ENCODE measurements at regions not wholly inside any gene's neighbourhood (a gene's known extent, or its start where the extent isn't known, plus 50 kb on each side); places are given as distances from the start of the nearest gene placed in this dataset.
A peak's percentile ranks its signal among the peaks of the same experiment; 100 is the strongest.

DNA sequence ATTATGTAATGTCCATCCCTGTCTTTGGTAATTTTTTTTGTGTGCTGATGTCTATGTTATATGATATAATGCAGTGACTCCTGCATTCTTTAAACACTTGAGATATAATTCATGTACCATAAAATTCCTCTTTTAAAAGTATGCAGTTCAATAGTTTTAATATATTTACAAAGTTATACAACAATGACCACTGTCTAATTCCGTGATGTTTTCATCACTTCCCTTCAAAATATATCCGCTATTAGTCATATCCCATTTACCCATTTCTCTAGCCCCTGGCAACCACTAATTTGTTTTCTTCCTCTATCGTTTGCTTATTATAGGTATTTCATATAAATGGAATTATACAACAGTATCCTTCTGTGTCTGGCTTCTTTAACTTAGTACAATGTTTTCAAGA, 64.9 kb upstream of the SUCLG2 start:
- no peak overlapping the region for H3K4me3 ChIP-seq (ENCODE audit: low read length)
- peak; percentile 14 for DNase-seq (ENCODE audit: low read depth)
- TF ChIP-seq, protein P1, sequence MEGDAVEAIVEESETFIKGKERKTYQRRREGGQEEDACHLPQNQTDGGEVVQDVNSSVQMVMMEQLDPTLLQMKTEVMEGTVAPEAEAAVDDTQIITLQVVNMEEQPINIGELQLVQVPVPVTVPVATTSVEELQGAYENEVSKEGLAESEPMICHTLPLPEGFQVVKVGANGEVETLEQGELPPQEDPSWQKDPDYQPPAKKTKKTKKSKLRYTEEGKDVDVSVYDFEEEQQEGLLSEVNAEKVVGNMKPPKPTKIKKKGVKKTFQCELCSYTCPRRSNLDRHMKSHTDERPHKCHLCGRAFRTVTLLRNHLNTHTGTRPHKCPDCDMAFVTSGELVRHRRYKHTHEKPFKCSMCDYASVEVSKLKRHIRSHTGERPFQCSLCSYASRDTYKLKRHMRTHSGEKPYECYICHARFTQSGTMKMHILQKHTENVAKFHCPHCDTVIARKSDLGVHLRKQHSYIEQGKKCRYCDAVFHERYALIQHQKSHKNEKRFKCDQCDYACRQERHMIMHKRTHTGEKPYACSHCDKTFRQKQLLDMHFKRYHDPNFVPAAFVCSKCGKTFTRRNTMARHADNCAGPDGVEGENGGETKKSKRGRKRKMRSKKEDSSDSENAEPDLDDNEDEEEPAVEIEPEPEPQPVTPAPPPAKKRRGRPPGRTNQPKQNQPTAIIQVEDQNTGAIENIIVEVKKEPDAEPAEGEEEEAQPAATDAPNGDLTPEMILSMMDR (IDR thresholded peaks at IDR 0.05; ENCODE audit: insufficient read depth, low read depth, low read length, missing control alignments), result no peak

DNA sequence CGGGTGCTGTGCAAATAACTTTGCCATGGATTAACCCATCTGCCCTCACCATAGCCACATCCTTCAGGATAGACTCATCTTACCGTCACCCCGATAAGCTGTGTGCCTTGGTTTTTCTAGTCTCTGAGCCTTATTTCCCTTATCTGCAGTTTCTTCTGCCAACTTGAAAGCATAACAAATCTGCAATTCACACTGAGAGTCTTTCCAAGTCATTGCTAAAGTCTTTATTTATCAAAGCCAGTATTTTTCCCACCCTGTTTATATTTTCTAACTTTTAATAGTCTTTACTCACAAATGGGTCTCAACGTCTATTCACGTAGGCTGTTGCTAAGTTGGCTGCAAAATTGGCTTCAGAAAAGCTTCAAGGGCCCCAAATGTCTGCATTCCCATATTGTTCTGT, 61.6 kb upstream of the SUCLG2 start:
- TF ChIP-seq, protein P1 (IDR thresholded peaks at IDR 0.05; ENCODE audit: insufficient read depth, low read depth, low read length, missing control alignments), result no peak
- DNase-seq (ENCODE audit: low read depth), result no peak
- no peak overlapping the region for H3K4me3 ChIP-seq (ENCODE audit: low read length)

GRCh38 chr3:67713764-67714469, 59.5 kb upstream of the SUCLG2 start:
- no peak for DNase-seq (ENCODE audit: low read depth)
- no peak overlapping the region for H3K4me3 ChIP-seq (ENCODE audit: low read length)
- TF ChIP-seq, protein P1 (IDR thresholded peaks at IDR 0.05; ENCODE audit: insufficient read depth, low read depth, low read length, missing control alignments), result no peak

DNA sequence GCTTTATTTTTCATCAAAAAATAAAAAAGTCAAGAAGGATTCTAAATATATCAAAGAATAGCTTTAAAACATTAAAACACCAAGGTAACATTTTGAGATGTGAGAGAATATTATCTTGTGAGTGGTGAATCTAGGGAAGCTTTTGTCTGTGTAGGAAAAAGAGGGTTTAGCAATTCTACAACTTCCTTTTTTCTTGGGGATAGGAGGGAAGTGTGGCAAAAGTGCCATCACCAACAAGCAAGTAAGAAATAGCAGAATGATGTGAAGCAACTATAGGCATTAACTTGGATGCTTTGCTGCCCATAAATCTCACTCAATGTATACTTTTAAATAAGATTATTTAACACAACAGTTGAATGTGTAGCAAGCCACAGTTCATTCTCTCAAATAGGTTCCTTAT, 57.8 kb upstream of the SUCLG2 start:
- DNase-seq (ENCODE audit: low read depth), result no peak
- TF ChIP-seq, protein P1 (IDR thresholded peaks at IDR 0.05; ENCODE audit: insufficient read depth, low read depth, low read length, missing control alignments), result no peak
- no peak overlapping the region for H3K4me3 ChIP-seq (ENCODE audit: low read length)

- H3K4me3 ChIP-seq (ENCODE audit: low read length), result no peak overlapping the region
- TF ChIP-seq, protein P1 (IDR thresholded peaks at IDR 0.05; ENCODE audit: insufficient read depth, low read depth, low read length, missing control alignments), result no peak
- no peak for DNase-seq (ENCODE audit: low read depth)
Observed at GRCh38 chr3:67710396-67710795, 56.0 kb upstream of the SUCLG2 start.

DNA sequence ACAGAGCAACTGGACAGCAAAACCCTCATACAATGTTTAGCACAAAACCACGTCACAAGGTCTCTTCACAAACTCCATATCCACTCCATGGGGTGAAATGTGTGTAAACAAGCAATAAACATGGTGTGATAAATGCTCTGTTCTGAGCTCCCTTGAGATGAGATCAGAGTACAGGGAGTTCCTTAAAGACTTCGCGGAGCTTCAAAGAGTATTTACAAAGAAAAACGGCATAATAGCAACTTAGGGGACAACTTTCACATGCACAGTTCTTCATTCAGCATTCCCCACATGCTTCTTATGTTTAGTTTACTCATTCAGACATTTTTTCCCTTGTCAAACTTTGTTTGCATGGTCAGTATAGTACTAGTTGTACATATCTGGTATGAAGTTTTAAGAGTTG, 52.5 kb upstream of the SUCLG2 start:
- DNase-seq (ENCODE audit: low read depth), result no peak
- no peak overlapping the region for H3K4me3 ChIP-seq (ENCODE audit: low read length)
- TF ChIP-seq, protein P1 (IDR thresholded peaks at IDR 0.05; ENCODE audit: insufficient read depth, low read depth, low read length, missing control alignments), result no peak

DNA sequence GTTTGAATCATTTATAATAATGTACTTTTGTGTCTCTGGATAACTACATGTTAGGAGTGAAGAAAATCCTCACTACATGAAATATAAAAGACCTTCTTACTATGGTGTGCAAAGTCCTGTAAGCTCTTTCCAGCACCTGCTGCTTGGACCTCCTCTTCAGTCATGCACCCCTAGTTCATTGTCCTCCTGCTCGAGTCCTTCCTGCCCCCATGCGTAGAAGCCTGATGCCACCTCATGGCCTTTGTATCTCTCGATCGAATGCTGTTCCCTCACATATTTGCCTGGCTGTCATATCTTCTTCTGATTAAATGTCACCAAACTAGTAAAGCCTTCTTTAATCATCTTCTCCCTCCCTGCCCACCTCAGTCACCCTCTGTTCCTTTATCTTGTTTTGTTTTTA, 49.9 kb upstream of the SUCLG2 start:
- TF ChIP-seq, protein P1 (IDR thresholded peaks at IDR 0.05; ENCODE audit: insufficient read depth, low read depth, low read length, missing control alignments), result no peak
- H3K4me3 ChIP-seq (ENCODE audit: low read length), result no peak overlapping the region
- no peak for DNase-seq (ENCODE audit: low read depth)

Data from epithelial cell of esophagus (primary cell).